NCI-H510A (cell line): ENCODE measurements at regions not wholly inside any gene's neighbourhood (a gene's known extent, or its start where the extent isn't known, plus 50 kb on each side); places are given as distances from the start of the nearest gene placed in this dataset.
"Not testable (repeated sequence)": the region's sequence is repeated elsewhere in the genome, so short reads cannot be mapped to it uniquely, and the experiment has no call there.

ENCODE experiments used
- DNase-seq: peaks from one replicate; lab custom pipeline; 2025; lab: John Stamatoyannopoulos, UW

DNA sequence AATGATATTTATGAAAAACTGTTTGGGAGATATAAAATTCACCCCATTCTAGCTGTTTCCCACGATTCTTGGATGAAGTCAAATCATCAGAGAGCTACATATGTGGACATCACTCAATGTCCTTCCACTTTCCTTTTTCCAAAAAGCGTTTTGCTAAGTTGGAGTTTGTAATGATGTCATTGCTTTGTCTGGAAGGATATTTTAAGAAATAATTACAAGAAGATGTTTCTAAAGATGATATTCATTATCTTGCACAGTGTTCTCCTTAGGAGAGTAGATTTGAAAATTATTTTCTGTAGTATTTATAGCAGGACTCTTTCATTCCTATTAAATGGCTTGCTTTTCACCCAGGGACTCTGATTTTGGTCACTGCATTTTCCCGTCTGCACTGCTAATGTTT is 851.2 kb downstream of the EFNB2 start:
- no peak for DNase-seq

- no peak for DNase-seq
Measured at GRCh38 chr13:105679838-105680237, 855.6 kb downstream of the EFNB2 start.

DNA sequence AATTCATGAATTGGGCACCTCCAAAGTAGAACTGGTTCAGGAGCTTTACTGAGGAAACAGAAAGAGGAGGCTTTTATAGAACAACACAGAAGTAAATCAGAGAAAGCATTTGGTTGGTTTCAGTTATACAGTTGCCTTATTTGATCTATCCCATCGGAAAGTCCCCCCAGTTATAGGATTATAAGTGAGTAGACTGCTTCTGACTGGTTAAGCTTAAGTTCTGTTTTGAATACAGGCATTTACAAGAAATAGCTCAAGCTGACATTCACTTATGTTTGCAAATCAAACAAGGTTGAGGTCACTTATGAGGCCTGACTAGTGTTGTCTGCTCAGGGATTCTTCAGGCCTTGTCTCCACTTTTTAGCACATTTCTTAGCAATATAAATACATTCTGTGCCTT is 857.4 kb downstream of the EFNB2 start:
- no peak for DNase-seq

DNA sequence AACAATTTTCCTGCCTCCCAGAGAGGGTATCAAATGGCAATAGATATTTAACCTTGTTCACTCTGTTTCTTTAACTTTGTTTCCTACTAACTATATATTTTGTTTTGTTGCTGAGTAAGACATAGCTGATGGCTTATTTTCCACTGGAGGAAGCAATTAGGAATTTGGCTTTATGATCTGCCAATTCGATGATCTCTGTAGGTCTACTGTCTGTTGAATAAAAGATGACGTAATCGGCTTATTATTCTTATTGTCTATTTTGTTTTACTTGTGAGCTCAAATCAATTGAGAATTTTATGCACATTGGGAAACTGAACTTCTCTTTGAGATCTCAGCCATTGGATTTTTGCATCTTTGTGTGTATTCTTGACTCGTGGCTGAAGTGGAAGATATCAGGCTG is 862.6 kb downstream of the EFNB2 start:
- DNase-seq: no peak

DNA sequence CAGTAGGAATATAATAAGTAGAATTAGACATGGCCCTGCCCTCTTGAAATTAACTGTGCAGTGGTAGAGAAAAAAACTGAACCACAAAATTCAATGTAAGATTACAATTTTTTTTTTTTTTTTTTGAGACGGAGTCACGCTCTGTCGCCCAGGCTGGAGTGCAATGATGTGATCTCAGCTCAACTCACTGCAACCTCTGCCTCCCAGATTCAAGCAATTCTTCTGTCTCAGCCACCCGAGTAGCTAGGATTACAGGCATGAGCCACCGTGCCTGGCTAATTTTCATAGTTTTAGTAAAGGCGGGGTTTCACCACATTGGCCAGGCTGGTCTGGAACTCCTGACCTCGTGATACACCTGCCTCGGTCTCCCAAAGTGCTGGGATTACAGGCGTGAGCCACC is 864.3 kb downstream of the EFNB2 start:
- DNase-seq: not testable (repeated sequence)

- DNase-seq: no peak
Measured at GRCh38 chr13:105670179-105670990, 865.1 kb downstream of the EFNB2 start.

GRCh38 chr13:105665284-105665683 is 870.2 kb downstream of the EFNB2 start:
- no peak for DNase-seq

- DNase-seq: no peak
Measured at GRCh38 chr13:105663182-105663581, 872.3 kb downstream of the EFNB2 start.

- DNase-seq: no peak
Measured at GRCh38 chr13:105660561-105660960, 874.9 kb downstream of the EFNB2 start.

- no peak for DNase-seq
Measured at GRCh38 chr13:105658431-105658830, 877.0 kb downstream of the EFNB2 start.

DNA sequence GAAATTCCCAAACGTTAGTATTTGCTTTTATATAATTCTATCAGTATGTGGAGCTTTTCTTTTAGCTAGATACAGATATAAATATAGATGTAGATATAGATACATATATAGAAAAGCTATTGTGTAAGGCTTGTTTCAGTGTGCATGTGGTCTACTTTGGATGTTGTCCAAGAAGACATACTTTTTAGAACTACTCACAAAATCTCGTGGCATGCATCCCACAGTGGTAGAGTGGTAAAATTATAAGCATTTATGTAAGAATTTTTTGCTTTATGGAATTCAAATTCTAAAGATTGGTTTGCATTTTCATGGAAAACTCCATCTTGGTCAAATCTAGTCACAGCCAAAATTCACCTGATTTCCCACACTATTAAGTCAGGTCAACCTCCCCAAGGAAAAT is 880.4 kb downstream of the EFNB2 start:
- no peak for DNase-seq

GRCh38 chr13:105643966-105644365 is 891.5 kb downstream of the EFNB2 start:
- DNase-seq: no peak

GRCh38 chr13:105642511-105642958 is 892.9 kb downstream of the EFNB2 start:
- DNase-seq: no peak

GRCh38 chr13:105641121-105641520 is 894.3 kb downstream of the EFNB2 start:
- no peak for DNase-seq

DNA sequence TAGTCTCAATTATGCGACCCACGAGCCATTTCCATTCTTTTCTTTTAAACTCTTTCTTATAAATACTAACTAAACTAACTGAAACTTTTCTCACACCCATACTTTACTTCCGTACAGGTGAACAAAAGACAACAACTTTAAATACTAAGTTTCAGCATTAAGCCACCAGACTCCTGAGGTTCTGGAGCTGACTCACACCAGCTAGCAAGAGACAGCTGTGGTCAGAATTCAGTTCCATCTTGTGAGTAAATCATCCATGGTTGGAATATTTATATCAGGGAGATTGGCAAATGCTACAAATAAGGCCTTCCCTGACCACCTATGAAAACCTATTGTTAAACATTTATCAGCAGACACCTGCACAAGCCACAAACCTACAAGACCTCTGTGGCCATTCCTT is 897.0 kb downstream of the EFNB2 start:
- DNase-seq: no peak

- no peak for DNase-seq
Measured at GRCh38 chr13:105634059-105634458, 901.4 kb downstream of the EFNB2 start.

DNA sequence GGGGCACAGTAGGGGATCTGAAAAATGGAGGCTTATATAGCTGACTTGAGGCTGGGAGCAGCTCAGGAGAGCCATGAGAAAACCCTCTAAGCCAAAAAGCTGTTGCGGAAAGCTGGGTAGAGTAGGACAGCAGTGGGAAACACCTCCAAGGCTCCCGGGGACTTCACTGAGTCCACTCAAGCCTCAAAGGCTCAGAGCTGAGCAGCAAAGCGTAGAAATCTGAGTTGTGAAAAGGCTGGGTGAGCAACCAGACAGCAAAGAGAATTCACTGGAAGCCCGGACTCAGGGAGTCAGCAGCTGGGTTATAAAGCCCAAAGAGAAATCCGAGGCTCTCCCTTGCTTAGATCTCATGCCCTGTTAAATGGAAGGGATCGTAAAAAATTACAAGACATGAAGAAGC is 905.0 kb downstream of the EFNB2 start:
- no peak for DNase-seq

DNA sequence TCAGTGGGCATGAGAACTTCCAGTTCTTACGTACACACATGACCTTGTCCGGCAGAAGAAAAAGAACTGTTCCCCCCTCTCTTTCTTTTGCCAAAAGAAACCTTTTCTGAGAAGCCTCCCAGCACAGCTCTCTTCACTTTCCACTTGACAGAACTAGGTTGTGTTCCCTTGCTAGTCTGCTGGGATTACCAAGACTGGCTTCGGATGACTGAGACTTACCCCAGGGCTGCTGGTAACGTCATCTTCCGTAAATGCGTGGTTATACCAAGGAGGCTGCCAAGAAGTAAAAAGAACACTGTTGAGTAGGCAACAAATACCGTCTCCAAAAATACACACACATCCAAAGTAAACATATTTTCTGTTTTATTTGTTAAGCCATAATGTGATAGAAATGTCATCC is 908.2 kb downstream of the EFNB2 start:
- no peak for DNase-seq

DNA sequence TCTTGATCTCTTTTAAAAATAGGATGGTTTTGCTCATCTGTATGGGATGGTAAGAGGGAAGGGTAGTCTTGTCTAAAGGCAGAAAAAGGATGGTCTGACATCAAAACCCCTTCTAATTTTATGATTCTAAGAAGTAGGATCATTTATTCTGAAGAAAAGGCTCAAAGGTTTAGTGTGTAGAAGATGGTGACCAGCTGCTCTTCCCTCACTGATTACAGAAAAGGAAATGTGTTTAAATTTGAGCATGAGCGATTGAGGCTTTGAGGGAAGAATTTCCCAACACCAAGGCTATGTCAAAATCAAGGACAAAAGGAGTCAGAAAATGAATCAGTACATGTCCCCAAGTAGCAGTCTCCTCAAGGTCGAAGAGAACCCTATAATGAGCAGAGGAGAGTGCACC is 909.8 kb downstream of the EFNB2 start:
- no peak for DNase-seq

DNA sequence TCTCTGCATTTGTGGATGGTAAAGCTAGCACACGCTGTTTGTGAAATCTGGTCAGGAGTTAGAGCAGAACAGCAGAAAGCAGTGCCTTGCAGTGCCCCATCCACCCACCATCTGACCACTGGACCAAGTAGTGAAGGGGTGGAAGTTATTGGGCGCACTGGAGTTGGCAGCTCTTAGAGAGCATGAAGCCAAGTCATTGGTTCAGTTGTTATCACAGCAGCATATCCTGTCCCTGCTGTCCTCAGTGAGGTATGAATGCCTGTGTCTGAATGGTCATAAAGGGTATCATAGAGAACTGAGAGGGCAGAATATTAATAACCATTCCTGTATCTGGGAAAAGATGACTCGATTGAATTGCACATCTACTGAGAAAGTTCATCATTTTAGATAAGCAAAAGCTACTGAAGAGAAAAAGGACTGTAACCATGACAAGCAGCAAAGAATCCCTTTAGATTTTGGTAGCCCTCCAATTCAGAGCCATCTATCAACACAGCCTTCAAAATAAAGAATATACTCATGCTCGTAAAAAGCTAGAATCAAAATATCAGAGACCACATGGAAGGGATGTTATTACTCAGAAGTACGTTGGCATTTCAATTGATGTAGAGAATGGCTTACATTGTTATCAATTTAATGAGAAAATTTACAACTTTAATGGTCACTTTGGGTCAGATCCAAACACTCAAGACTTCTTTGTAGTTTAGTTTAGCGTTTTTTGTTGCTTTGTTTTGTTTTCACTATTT is 919.0 kb downstream of the EFNB2 start:
- no peak for DNase-seq

DNA sequence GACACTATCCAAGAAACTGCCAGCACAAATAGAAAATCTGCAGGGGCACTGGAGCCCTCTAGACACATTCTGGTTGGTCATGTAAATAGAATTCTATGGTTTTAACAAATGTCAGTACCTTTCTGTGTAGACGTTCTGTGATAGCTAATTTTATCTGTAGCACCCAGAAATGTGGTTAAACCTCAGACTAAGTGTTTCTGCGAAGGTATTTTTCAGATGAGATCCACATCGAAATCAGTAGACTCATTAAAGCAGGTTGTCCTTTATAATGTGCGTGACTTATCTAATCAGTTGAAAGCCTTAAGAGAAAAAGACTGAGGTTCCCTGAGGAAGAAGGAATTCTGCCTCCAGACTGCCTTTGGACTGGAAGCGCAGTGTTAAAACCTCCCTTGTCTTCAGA is 922.9 kb downstream of the EFNB2 start:
- no peak for DNase-seq

- DNase-seq: no peak
Measured at GRCh38 chr13:105611424-105611823, 924.0 kb downstream of the EFNB2 start.

DNA sequence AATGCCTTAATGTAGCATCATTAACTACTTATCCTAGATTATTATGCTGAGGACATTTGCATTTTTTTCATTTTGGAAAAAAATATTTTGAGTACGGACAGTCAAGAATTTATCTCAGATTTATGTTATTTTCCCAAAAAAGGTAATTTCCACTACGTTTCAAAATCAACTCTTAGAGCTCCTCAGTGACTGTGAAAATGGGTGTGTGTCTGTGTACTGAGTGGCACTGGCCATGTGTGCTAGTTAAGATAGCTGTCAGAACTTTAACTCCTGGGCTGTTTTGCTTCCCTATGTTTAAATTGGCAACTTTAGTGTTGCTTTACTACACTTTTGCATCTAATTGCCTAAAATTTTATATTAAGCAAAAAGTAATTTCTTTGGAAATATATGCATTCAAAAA is 927.4 kb downstream of the EFNB2 start:
- DNase-seq: no peak

- DNase-seq: no peak
Measured at GRCh38 chr13:105607426-105607825, 928.0 kb downstream of the EFNB2 start.
